ENCODE measurements at regions not wholly inside any gene's neighbourhood (a gene's known extent, or its start where the extent isn't known, plus 50 kb on each side); places are given as distances from the start of the nearest gene placed in this dataset.
A peak's percentile ranks its signal among the peaks of the same experiment; 100 is the strongest.

DNA sequence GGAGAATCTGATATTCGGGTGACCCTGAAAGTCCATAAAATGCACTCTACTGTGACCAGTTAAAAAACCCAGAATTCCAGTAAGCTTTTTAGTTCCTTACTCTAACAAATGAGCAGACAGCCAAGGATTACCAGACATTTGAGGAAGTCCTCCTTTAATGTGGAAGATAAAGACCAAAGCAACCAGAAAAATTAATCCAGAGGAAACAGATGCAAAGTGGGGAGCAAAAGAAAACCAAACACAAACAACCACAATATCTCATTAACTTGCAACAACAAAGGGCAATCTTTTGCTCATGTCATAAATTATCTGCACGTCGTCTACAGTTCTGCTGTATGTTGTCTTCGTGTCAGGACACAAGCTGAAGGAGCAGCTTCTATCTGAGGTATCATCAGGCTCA lies 164.4 kb downstream of the PJA1 start:
- H3K4me3 ChIP-seq (replicated peaks; ENCODE audit: insufficient read depth, low read length), result no peak overlapping the region
- no peak for DNase-seq (ENCODE audit: low read depth in 1 of 2, low spot score in 1 of 2)
- no peak for TF ChIP-seq GABPA (IDR thresholded peaks at IDR 0.05; ENCODE audit: low read depth)
- TF ChIP-seq, protein P1, sequence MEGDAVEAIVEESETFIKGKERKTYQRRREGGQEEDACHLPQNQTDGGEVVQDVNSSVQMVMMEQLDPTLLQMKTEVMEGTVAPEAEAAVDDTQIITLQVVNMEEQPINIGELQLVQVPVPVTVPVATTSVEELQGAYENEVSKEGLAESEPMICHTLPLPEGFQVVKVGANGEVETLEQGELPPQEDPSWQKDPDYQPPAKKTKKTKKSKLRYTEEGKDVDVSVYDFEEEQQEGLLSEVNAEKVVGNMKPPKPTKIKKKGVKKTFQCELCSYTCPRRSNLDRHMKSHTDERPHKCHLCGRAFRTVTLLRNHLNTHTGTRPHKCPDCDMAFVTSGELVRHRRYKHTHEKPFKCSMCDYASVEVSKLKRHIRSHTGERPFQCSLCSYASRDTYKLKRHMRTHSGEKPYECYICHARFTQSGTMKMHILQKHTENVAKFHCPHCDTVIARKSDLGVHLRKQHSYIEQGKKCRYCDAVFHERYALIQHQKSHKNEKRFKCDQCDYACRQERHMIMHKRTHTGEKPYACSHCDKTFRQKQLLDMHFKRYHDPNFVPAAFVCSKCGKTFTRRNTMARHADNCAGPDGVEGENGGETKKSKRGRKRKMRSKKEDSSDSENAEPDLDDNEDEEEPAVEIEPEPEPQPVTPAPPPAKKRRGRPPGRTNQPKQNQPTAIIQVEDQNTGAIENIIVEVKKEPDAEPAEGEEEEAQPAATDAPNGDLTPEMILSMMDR (IDR thresholded peaks at IDR 0.05; ENCODE audit: insufficient read depth, low read length), result no peak
- TF ChIP-seq POLR2AphosphoS5 (IDR thresholded peaks at IDR 0.05; ENCODE audit: low read depth), result no peak
- peak; percentile 58; the same call in 1 of the 2 replicates for TF ChIP-seq SPI1 (IDR thresholded peaks at IDR 0.05; ENCODE audit: borderline replicate concordance, low read depth)
- TF ChIP-seq REST (IDR thresholded peaks at IDR 0.05; ENCODE audit: insufficient replicate concordance, low read depth), result no peak
- no peak overlapping the region for H3K27ac ChIP-seq (replicated peaks)
- H3K27me3 ChIP-seq (ENCODE audit: insufficient read depth, poor library complexity, severe bottlenecking), result no peaks in the 10 kb centered on the region

GRCh38 chrX:68999931-69000330 lies 165.3 kb downstream of the PJA1 start:
- TF ChIP-seq REST (IDR thresholded peaks at IDR 0.05; ENCODE audit: insufficient replicate concordance, low read depth), result no peak
- no peak for TF ChIP-seq SPI1 (IDR thresholded peaks at IDR 0.05; ENCODE audit: borderline replicate concordance, low read depth)
- TF ChIP-seq GABPA (IDR thresholded peaks at IDR 0.05; ENCODE audit: low read depth), result no peak
- TF ChIP-seq, protein P1 (IDR thresholded peaks at IDR 0.05; ENCODE audit: insufficient read depth, low read length), result no peak
- no peak for TF ChIP-seq POLR2AphosphoS5 (IDR thresholded peaks at IDR 0.05; ENCODE audit: low read depth)

GRCh38 chrX:68999356-68999755 lies 165.9 kb downstream of the PJA1 start:
- no peak for DNase-seq (ENCODE audit: low read depth in 1 of 2, low spot score in 1 of 2)
- TF ChIP-seq, protein P1 (IDR thresholded peaks at IDR 0.05; ENCODE audit: insufficient read depth, low read length), result no peak
- TF ChIP-seq REST (IDR thresholded peaks at IDR 0.05; ENCODE audit: insufficient replicate concordance, low read depth) (no peak), GABPA (IDR thresholded peaks at IDR 0.05; ENCODE audit: low read depth) (no peak), POLR2AphosphoS5 (IDR thresholded peaks at IDR 0.05; ENCODE audit: low read depth) (no peak), SPI1 (IDR thresholded peaks at IDR 0.05; ENCODE audit: borderline replicate concordance, low read depth) (no peak)
- no peak overlapping the region for H3K27ac ChIP-seq (replicated peaks)

More at GRCh38 chrX:68999931-69000330, 165.3 kb downstream of the PJA1 start:
- H3K27me3 ChIP-seq (ENCODE audit: insufficient read depth, poor library complexity, severe bottlenecking), result no peaks in the 10 kb centered on the region
- H3K4me3 ChIP-seq (replicated peaks; ENCODE audit: insufficient read depth, low read length), result no peak overlapping the region
- no peak overlapping the region for H3K27ac ChIP-seq (replicated peaks)
- DNase-seq (ENCODE audit: low read depth in 1 of 2, low spot score in 1 of 2), result no peak

More at GRCh38 chrX:68999356-68999755, 165.9 kb downstream of the PJA1 start:
- H3K4me3 ChIP-seq (replicated peaks; ENCODE audit: insufficient read depth, low read length), result no peak overlapping the region
- no peaks in the 10 kb centered on the region for H3K27me3 ChIP-seq (ENCODE audit: insufficient read depth, poor library complexity, severe bottlenecking)

Measured in HL-60 (cell line).